Right lobe of liver (tissue), 4 donors: ENCODE measurements at regions not wholly inside any gene's neighbourhood (a gene's known extent, or its start where the extent isn't known, plus 50 kb on each side); places are given as distances from the start of the nearest gene placed in this dataset.

Experiments
- CTCF ChIP-seq, 4 donors: fragments of 200-600 bp in 3 of 4; fragments of 450-650 bp in 1 of 4; IDR thresholded peaks; one replicate each; pipeline versions ENCODE4 v1.5.1 to v1.8.0; 2016 to 2022; ENCODE audit warnings: antibody characterized with exemption in 4 of 4, mild to moderate bottlenecking in 2 of 4
- POLR2A ChIP-seq: fragments of 450-650 bp; IDR thresholded peaks from one replicate; pipeline ENCODE4 v1.6.1; 2017; ENCODE audit warnings: antibody characterized with exemption, mild to moderate bottlenecking
- donor health status: DM: no; HTN: no; CAD: no.
- donor health status: DM: no; HTN: no; CAD: no.
- donor health status: DM: no; HTN: yes; CAD: no.

GRCh38 chr4:138487230-138487629, 245.1 kb upstream of the SLC7A11 start:
- TF ChIP-seq CTCF (IDR thresholded peaks at IDR 0.05) (no peak), POLR2A (no peak)
